HEK293 (cell line): ENCODE measurements at regions not wholly inside any gene's neighbourhood (a gene's known extent, or its start where the extent isn't known, plus 50 kb on each side); places are given as distances from the start of the nearest gene placed in this dataset.

Source experiments
- CTCF ChIA-PET: fragments of 350-600 bp; formaldehyde crosslinking; extraction: SDS; loops from one replicate; lab custom pipeline; 2021; ENCODE audit warnings: antibody characterized with exemption; lab: Yijun Ruan, JAX
- POLR2A ChIA-PET: fragments of 300-600 bp; formaldehyde crosslinking; extraction: SDS; loops from one replicate; lab custom pipeline; 2020; ENCODE audit warnings: antibody characterized with exemption, inconsistent platforms; lab: Yijun Ruan, JAX
- H3K27ac ChIP-seq: fragments of 200-500 bp; sonication (Bioruptor generic); 2 replicates; pipeline ENCODE4 v1.5.1; 2014; ENCODE audit warnings: low read depth, low read length, control low read depth, inconsistent platforms; ENCODE audit errors: extremely low read depth
- H3K36me3 ChIP-seq, 2 experiments: fragments of 200-500 bp in 1 of 2; sonication (Bioruptor generic) in 1 of 2; 1 replicate in 1 of 2; 2 replicates in 1 of 2; pipeline ENCODE4 v1.5.1; 2014 to 2017; ENCODE audit warnings: inconsistent platforms in 2 of 2, low read length in 2 of 2; ENCODE audit not compliant: control insufficient read depth in 2 of 2, insufficient read depth in 1 of 2
- H3K4me1 ChIP-seq: fragments of 200-500 bp; sonication (Bioruptor generic); 2 replicates; pipeline ENCODE4 v1.5.1; 2014; ENCODE audit warnings: mild to moderate bottlenecking, low read length, inconsistent platforms; ENCODE audit not compliant: control insufficient read depth, insufficient read depth
- H3K4me3 ChIP-seq: 2 replicates; pipeline ENCODE4 v1.5.1; 2011; ENCODE audit warnings: low read depth, mild to moderate bottlenecking, control low read depth, low read length, moderate library complexity
- H3K9me3 ChIP-seq: fragments of 200-500 bp; sonication (Bioruptor generic); 2 replicates; pipeline ENCODE4 v1.5.1; 2014; ENCODE audit warnings: low read depth, low read length, inconsistent platforms; ENCODE audit not compliant: control insufficient read depth, insufficient read depth
- CTCF ChIP-seq: fragments of 450-650 bp; formaldehyde crosslinking; IDR thresholded peaks from 2 replicates; pipeline ENCODE4 v1.5.1; 2016; ENCODE audit warnings: missing biosample characterization, missing genetic modification characterization
- INSM2 ChIP-seq: fragments of 450-650 bp; formaldehyde crosslinking; IDR thresholded peaks from 2 replicates; pipeline ENCODE4 v1.5.1; 2016; ENCODE audit warnings: missing biosample characterization, missing genetic modification characterization
- MYNN ChIP-seq: fragments of 450-650 bp; formaldehyde crosslinking; IDR thresholded peaks from 2 replicates; pipeline ENCODE4 v1.5.1; 2016; ENCODE audit warnings: missing biosample characterization, missing genetic modification characterization, borderline replicate concordance
- OSR2 ChIP-seq: fragments of 450-650 bp; formaldehyde crosslinking; IDR thresholded peaks from 2 replicates; pipeline ENCODE4 v1.5.1; 2016; ENCODE audit warnings: missing biosample characterization, missing genetic modification characterization
- PATZ1 ChIP-seq: fragments of 450-650 bp; formaldehyde crosslinking; IDR thresholded peaks from 2 replicates; pipeline ENCODE4 v1.5.1; 2016; ENCODE audit warnings: missing biosample characterization, missing genetic modification characterization
- PRDM6 ChIP-seq: fragments of 450-650 bp; formaldehyde crosslinking; IDR thresholded peaks from 2 replicates; pipeline ENCODE4 v1.5.1; 2017; ENCODE audit warnings: missing biosample characterization, missing genetic modification characterization
- SALL2 ChIP-seq: fragments of 450-650 bp; formaldehyde crosslinking; IDR thresholded peaks from 2 replicates; pipeline ENCODE4 v1.5.0; 2017; ENCODE audit warnings: missing biosample characterization, mild to moderate bottlenecking, missing genetic modification characterization, borderline replicate concordance
- ZBTB44 ChIP-seq: fragments of 450-650 bp; IDR thresholded peaks from 2 replicates; pipeline ENCODE4 v1.5.1; 2018; ENCODE audit warnings: missing biosample characterization, mild to moderate bottlenecking, missing genetic modification characterization
- ZFP3 ChIP-seq: fragments of 450-650 bp; formaldehyde crosslinking; IDR thresholded peaks from 2 replicates; pipeline ENCODE4 v1.5.1; 2016; ENCODE audit warnings: low read depth, missing biosample characterization, missing genetic modification characterization
- ZNF174 ChIP-seq: fragments of 450-650 bp; formaldehyde crosslinking; IDR thresholded peaks from 2 replicates; pipeline ENCODE4 v1.5.0; 2017; ENCODE audit warnings: missing biosample characterization, mild to moderate bottlenecking, missing genetic modification characterization
- ZNF175 ChIP-seq: fragments of 450-650 bp; formaldehyde crosslinking; IDR thresholded peaks from 2 replicates; pipeline ENCODE4 v1.5.1; 2016; ENCODE audit warnings: missing biosample characterization, missing genetic modification characterization
- ZNF302 ChIP-seq: fragments of 450-650 bp; formaldehyde crosslinking; IDR thresholded peaks from 2 replicates; pipeline ENCODE4 v1.5.1; 2016; ENCODE audit warnings: missing biosample characterization, missing genetic modification characterization, low read depth
- ZNF311 ChIP-seq: fragments of 450-650 bp; formaldehyde crosslinking; IDR thresholded peaks from 2 replicates; pipeline ENCODE4 v1.5.1; 2017; ENCODE audit warnings: missing biosample characterization, missing genetic modification characterization, borderline replicate concordance
- ZNF341 ChIP-seq: fragments of 450-650 bp; formaldehyde crosslinking; IDR thresholded peaks from 2 replicates; pipeline ENCODE4; 2016; ENCODE audit warnings: low read depth, missing biosample characterization, missing genetic modification characterization
- ZNF391 ChIP-seq: fragments of 450-650 bp; formaldehyde crosslinking; IDR thresholded peaks from 2 replicates; pipeline ENCODE4 v1.5.1; 2016; ENCODE audit warnings: low read depth, missing biosample characterization, missing genetic modification characterization, borderline replicate concordance
- ZNF629 ChIP-seq: fragments of 450-650 bp; formaldehyde crosslinking; IDR thresholded peaks from 2 replicates; pipeline ENCODE4 v1.5.1; 2017; ENCODE audit warnings: missing biosample characterization, missing genetic modification characterization
- ZNF677 ChIP-seq: fragments of 450-650 bp; IDR thresholded peaks from 2 replicates; pipeline ENCODE4 v1.5.0; 2018; ENCODE audit warnings: missing biosample characterization, mild to moderate bottlenecking, missing genetic modification characterization, moderate library complexity
- ZNF776 ChIP-seq: fragments of 450-650 bp; formaldehyde crosslinking; IDR thresholded peaks from 2 replicates; pipeline ENCODE4 v1.5.0; 2017; ENCODE audit warnings: missing biosample characterization, missing genetic modification characterization, borderline replicate concordance
- ZNF830 ChIP-seq: fragments of 450-650 bp; IDR thresholded peaks from 2 replicates; pipeline ENCODE4 v1.5.0; 2018; ENCODE audit warnings: missing biosample characterization, missing genetic modification characterization, low read depth, mild to moderate bottlenecking, moderate library complexity

GRCh38 chr18:24914685-24915084 is 437.3 kb downstream of the ZNF521 start:
- no peak for TF ChIP-seq MYNN
- peak; percentile 41; the same call in 1 of the 2 replicates for TF ChIP-seq ZNF341 (tag by site-specific recombination)
- TF ChIP-seq CTCF (tag by site-specific recombination): no peak
- no peak for TF ChIP-seq ZNF830
- TF ChIP-seq ZNF302 (tag by site-specific recombination): no peak
- TF ChIP-seq ZNF174 (tag by site-specific recombination): no peak
- H3K4me1 ChIP-seq: no peaks in the 10 kb centered on the region
- ChIA-PET CTCF (interaction anchor here (0.5 kb wide), 1 partner anchor 19 kb away, joined by 3 read pairs; no protein-coding TSS in a partner anchor), POLR2A (no interaction called here)
- no peaks in the 10 kb centered on the region for H3K36me3 ChIP-seq
- H3K27ac ChIP-seq: no peak overlapping the region
- H3K4me3 ChIP-seq: no peak overlapping the region
- H3K9me3 ChIP-seq: no peaks in the 10 kb centered on the region

- no peaks in the 10 kb centered on the region for H3K36me3 ChIP-seq
These were observed 436.4 kb downstream of the ZNF521 start for GRCh38 chr18:24915547-24915946.

GRCh38 chr18:24917767-24918166 is 434.2 kb downstream of the ZNF521 start:
- POLR2A ChIA-PET: no interaction called here
- CTCF ChIA-PET: no interaction called here
- Histone ChIP-seq H3K36me3 (no peaks in the 10 kb centered on the region), H3K27ac (no peak overlapping the region), H3K4me3 (no peak overlapping the region), H3K4me1 (no peaks in the 10 kb centered on the region), H3K9me3 (no peaks in the 10 kb centered on the region)
- TF ChIP-seq SALL2: no peak
- TF ChIP-seq INSM2 (tag by site-specific recombination): no peak
- TF ChIP-seq PRDM6 (tag by site-specific recombination): no peak
- no peak for TF ChIP-seq ZBTB44 (tag by site-specific recombination)
- TF ChIP-seq PATZ1 (tag by site-specific recombination): no peak
- no peak for TF ChIP-seq ZNF677 (tag by site-specific recombination)
- TF ChIP-seq ZNF629: no peak
- TF ChIP-seq ZNF175: no peak
- no peak for TF ChIP-seq ZFP3 (tag by site-specific recombination)

More at GRCh38 chr18:24915547-24915946, 436.4 kb downstream of the ZNF521 start:
- TF ChIP-seq ZNF776: no peak
- TF ChIP-seq OSR2 (tag by site-specific recombination): peak; percentile 25; the same call in 1 of the 2 replicates
- no peak for TF ChIP-seq ZNF311 (tag by site-specific recombination)
- TF ChIP-seq ZNF391: no peak
- ChIA-PET CTCF (interaction anchor here (0.7 kb wide), 1 partner anchor 104 kb away, joined by 3 read pairs; no protein-coding TSS in a partner anchor), POLR2A (no interaction called here)
- no peaks in the 10 kb centered on the region for H3K9me3 ChIP-seq
- no peak overlapping the region for H3K4me3 ChIP-seq
- H3K27ac ChIP-seq: no peak overlapping the region
- no peaks in the 10 kb centered on the region for H3K4me1 ChIP-seq
